Liver (tissue), 8 donors: ENCODE measurements at regions not wholly inside any gene's neighbourhood (a gene's known extent, or its start where the extent isn't known, plus 50 kb on each side); places are given as distances from the start of the nearest gene placed in this dataset.

ENCODE experiments used
- DNase-seq: peaks from one replicate; pipeline ENCODE4 v3.0.0-alpha.2; 2017; ENCODE audit warnings: low spot score
- H3K27ac ChIP-seq, 2 donors: one replicate each; pipeline ENCODE4 v1.7.0; 2013; ENCODE audit warnings: inconsistent platforms in 2 of 2, low read length in 2 of 2, control low read depth in 1 of 2, low read depth in 1 of 2, mild to moderate bottlenecking in 1 of 2
- H3K27me3 ChIP-seq, 4 donors: one replicate each; pipeline versions ENCODE4 v1.6.1 to v1.7.0; 2013; ENCODE audit warnings: low read length in 3 of 4, inconsistent platforms in 1 of 4, mild to moderate bottlenecking in 1 of 4, moderate library complexity in 1 of 4; ENCODE audit not compliant: control insufficient read depth in 4 of 4, insufficient read depth in 4 of 4
- H3K36me3 ChIP-seq, 4 donors: one replicate each; pipeline versions ENCODE4 v1.6.1 to v1.7.0; 2013; ENCODE audit warnings: low read length in 3 of 4, mild to moderate bottlenecking in 3 of 4, low read depth in 1 of 4, moderate library complexity in 1 of 4; ENCODE audit not compliant: control insufficient read depth in 4 of 4, insufficient read depth in 3 of 4
- H3K4me1 ChIP-seq, 4 donors: one replicate each; pipeline versions ENCODE4 v1.6.1 to v1.7.0; 2013; ENCODE audit warnings: low read length in 3 of 4, mild to moderate bottlenecking in 3 of 4, moderate library complexity in 1 of 4; ENCODE audit not compliant: control insufficient read depth in 4 of 4, insufficient read depth in 4 of 4
- H3K4me3 ChIP-seq, 3 donors: one replicate each; pipeline versions ENCODE4 v1.6.1 to v1.7.0; 2013; ENCODE audit warnings: low read length in 3 of 3, control low read depth in 1 of 3, low read depth in 1 of 3, mild to moderate bottlenecking in 1 of 3
- H3K9ac ChIP-seq, 2 donors: one replicate each; pipeline ENCODE4 v1.7.0; 2013; ENCODE audit warnings: low read length in 2 of 2, mild to moderate bottlenecking in 2 of 2, moderate library complexity in 2 of 2, control low read depth in 1 of 2, low read depth in 1 of 2
- H3K9me3 ChIP-seq, 4 donors: one replicate each; pipeline versions ENCODE4 v1.6.1 to v1.7.0; 2013; ENCODE audit warnings: low read length in 3 of 4; ENCODE audit not compliant: control insufficient read depth in 4 of 4
- EGR1 ChIP-seq, 2 donors: IDR thresholded peaks; 2 replicates each; pipeline ENCODE4 v1.6.1; 2016 to 2018; ENCODE audit warnings: antibody characterized with exemption in 2 of 2, low read depth in 2 of 2
- FOXA1 ChIP-seq: IDR thresholded peaks from 2 replicates; pipeline ENCODE4 v1.6.1; 2016; ENCODE audit warnings: antibody characterized with exemption
- FOXA2 ChIP-seq: IDR thresholded peaks from 2 replicates; pipeline ENCODE4 v1.6.1; 2016; ENCODE audit warnings: antibody characterized with exemption
- GABPA ChIP-seq, 2 donors: IDR thresholded peaks in 1 of 2; conservative IDR thresholded peaks in 1 of 2; 2 replicates each; pipeline ENCODE4 v1.6.1; 2016; ENCODE audit warnings: antibody characterized with exemption in 2 of 2, mild to moderate bottlenecking in 1 of 2, moderate library complexity in 1 of 2
- HNF4A ChIP-seq, 2 donors: conservative IDR thresholded peaks; 2 replicates each; pipeline ENCODE4 v1.6.1; 2016; ENCODE audit warnings: antibody characterized with exemption in 2 of 2, mild to moderate bottlenecking in 2 of 2
- HNF4G ChIP-seq: IDR thresholded peaks from 2 replicates; pipeline ENCODE4 v1.6.1; 2016; ENCODE audit warnings: antibody characterized with exemption
- JUND ChIP-seq, 2 donors: IDR thresholded peaks; 2 replicates each; pipeline ENCODE4 v1.6.1; 2016; ENCODE audit warnings: antibody characterized with exemption in 2 of 2
- NR2F2 ChIP-seq: IDR thresholded peaks from 2 replicates; pipeline ENCODE4 v1.6.1; 2016; ENCODE audit warnings: antibody characterized with exemption
- RAD21 ChIP-seq, 2 donors: IDR thresholded peaks; 2 replicates each; pipeline ENCODE4 v1.6.1; 2016; ENCODE audit warnings: antibody characterized with exemption in 2 of 2, mild to moderate bottlenecking in 2 of 2
- RXRA ChIP-seq, 2 donors: IDR thresholded peaks; 2 replicates each; pipeline ENCODE4 v1.6.1; 2017 to 2018; ENCODE audit warnings: antibody characterized with exemption in 2 of 2, mild to moderate bottlenecking in 1 of 2
- SP1 ChIP-seq: IDR thresholded peaks from 2 replicates; pipeline ENCODE4 v1.6.1; 2018; ENCODE audit warnings: antibody characterized with exemption, mild to moderate bottlenecking
- TAF1 ChIP-seq: conservative IDR thresholded peaks from 2 replicates; pipeline ENCODE4 v1.6.1; 2016; ENCODE audit warnings: antibody characterized with exemption, mild to moderate bottlenecking
- YY1 ChIP-seq: IDR thresholded peaks from 2 replicates; pipeline ENCODE4 v1.6.1; 2016; ENCODE audit warnings: antibody characterized with exemption, mild to moderate bottlenecking
- WGBS: extraction: QIAGEN DNeasy Blood & Tissue Kit; methylation state at CpG from one replicate; pipeline ENCODE4 v1.1.7; 2013; 5-methylcytosine and 5-hydroxymethylcytosine counted together
- TF ChIP-seq, protein P1 (sequence below): fragments of 150-350 bp; IDR thresholded peaks from 2 replicates; pipeline ENCODE4 v1.5.1; 2017; ENCODE audit warnings: improper control_type of control experiment, low read depth, low read length; ENCODE audit not compliant: missing input control
- TF ChIP-seq, protein P2 (sequence below): IDR thresholded peaks from 2 replicates; pipeline ENCODE4 v1.6.1; 2016; ENCODE audit warnings: antibody characterized with exemption, mild to moderate bottlenecking
- TF ChIP-seq, protein P3 (sequence below): IDR thresholded peaks from 2 replicates; pipeline ENCODE4 v1.6.1; 2016; ENCODE audit warnings: antibody characterized with exemption
- donor health status: healthy.
- donor health status: healthy.
- donor health status: healthy.
- donor health status: healthy.
- donor health status: healthy.

DNA sequence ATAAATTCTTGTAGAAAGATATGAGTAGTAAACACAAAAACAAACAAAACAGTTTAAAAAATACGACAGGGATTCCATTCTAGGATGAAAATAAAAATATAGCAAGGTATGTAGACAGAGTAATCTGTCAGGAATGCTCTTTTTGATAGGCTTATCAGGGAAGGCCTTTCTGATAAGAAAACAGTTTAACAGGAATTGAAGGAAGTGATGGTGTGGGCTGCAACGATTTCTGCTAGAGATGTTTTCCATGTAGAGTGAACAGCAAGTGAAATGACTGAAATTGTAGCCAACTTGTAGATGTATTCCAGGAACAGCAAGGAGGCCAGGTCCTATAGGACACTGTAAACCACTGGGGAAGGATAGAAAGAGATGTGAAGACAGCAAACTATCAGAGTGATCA lies 689.7 kb upstream of the GJE1 start (continued):
- TF ChIP-seq, protein P1, sequence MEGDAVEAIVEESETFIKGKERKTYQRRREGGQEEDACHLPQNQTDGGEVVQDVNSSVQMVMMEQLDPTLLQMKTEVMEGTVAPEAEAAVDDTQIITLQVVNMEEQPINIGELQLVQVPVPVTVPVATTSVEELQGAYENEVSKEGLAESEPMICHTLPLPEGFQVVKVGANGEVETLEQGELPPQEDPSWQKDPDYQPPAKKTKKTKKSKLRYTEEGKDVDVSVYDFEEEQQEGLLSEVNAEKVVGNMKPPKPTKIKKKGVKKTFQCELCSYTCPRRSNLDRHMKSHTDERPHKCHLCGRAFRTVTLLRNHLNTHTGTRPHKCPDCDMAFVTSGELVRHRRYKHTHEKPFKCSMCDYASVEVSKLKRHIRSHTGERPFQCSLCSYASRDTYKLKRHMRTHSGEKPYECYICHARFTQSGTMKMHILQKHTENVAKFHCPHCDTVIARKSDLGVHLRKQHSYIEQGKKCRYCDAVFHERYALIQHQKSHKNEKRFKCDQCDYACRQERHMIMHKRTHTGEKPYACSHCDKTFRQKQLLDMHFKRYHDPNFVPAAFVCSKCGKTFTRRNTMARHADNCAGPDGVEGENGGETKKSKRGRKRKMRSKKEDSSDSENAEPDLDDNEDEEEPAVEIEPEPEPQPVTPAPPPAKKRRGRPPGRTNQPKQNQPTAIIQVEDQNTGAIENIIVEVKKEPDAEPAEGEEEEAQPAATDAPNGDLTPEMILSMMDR: no peak
- no peak for TF ChIP-seq RAD21 (IDR thresholded peaks at IDR 0.05)
- no peak for TF ChIP-seq TAF1

DNA sequence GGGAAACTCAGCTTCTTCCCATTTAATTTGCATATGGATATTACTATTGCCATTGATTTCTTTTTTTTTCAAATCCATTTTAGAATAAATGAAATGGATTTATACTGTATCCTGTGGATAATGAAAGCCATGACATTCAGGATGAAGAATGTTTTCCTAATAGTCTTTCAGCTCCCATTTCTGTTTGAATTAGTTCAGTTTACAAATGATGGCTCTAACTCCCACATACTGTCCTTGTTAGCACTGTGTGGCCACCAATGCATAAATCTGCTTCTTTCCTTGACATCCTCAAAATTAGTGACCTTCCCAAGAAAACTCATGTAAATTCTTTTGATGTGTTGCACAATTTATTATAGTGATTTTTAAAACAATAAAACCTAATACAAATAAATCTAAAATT lies 693.2 kb upstream of the GJE1 start:
- Histone ChIP-seq H3K4me1 (no peaks in the 10 kb centered on the region), H3K36me3 (no peaks in the 10 kb centered on the region), H3K27ac (no peak overlapping the region), H3K4me3 (no peak overlapping the region), H3K9me3 (no peaks in the 10 kb centered on the region), H3K27me3 (no peaks in the 10 kb centered on the region), H3K9ac (no peak overlapping the region)
- no peak for TF ChIP-seq FOXA1
- no peak for DNase-seq

DNA sequence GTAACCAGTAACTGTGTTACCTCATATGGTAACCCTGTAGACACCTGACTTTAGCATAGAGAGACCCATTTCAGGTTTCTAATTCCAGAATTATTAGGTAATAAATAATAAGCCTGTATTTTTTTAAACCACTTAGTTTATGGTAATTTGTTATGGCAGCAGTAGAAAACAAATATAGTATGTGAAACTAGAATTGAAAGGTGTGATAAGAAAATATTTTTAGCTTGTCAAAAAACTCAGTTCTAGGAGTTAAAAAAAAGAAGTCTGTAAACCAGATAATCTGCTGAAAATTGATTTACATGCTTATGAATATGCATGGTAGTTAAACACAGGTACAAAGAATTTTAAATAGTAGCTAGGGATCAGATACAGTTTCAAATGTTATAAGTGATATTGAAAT lies 695.0 kb upstream of the GJE1 start:
- DNase-seq: no peak
- Histone ChIP-seq H3K4me3 (no peak overlapping the region), H3K9ac (no peak overlapping the region), H3K9me3 (no peaks in the 10 kb centered on the region), H3K27me3 (no peaks in the 10 kb centered on the region), H3K27ac (no peak overlapping the region), H3K4me1 (no peaks in the 10 kb centered on the region), H3K36me3 (no peaks in the 10 kb centered on the region)
- TF ChIP-seq, protein P1: no peak

DNA sequence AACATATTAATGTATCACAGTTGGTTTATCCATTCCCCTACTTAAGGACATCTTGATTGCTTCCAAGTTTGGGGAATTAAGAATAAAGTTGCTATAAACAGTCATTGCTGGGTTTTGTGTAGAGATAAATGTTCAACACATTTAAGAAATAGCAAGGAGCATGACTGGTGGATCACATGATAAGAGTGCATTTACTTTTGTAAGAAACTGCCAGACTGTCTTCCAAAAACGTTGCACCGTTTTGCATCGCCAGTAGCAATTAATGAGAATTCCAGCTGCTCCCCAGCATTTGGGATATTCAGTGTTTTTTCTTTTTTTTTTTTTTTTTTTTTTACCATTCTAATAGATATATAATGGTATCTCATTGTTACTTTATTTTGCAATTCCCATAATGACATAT lies 695.7 kb upstream of the GJE1 start:
- Histone ChIP-seq H3K27ac (no peak overlapping the region), H3K36me3 (no peaks in the 10 kb centered on the region), H3K4me3 (no peak overlapping the region), H3K9ac (no peak overlapping the region), H3K4me1 (no peaks in the 10 kb centered on the region), H3K9me3 (no peaks in the 10 kb centered on the region), H3K27me3 (no peaks in the 10 kb centered on the region)
- DNase-seq: no peak
- WGBS: 83% methylated on average over 3 of the region's 3 CpGs
- TF ChIP-seq FOXA2 (no peak), FOXA1 (no peak), RAD21 (IDR thresholded peaks at IDR 0.05) (no peak), EGR1 (IDR thresholded peaks at IDR 0.05; ENCODE audit: low read depth in 2 of 2) (no peak), JUND (IDR thresholded peaks at IDR 0.05) (no peak), RXRA (IDR thresholded peaks at IDR 0.05) (no peak), HNF4G (no peak), SP1 (no peak), YY1 (no peak), HNF4A (conservative IDR thresholded peaks at IDR 0.05) (no peak), GABPA (IDR thresholded peaks at IDR 0.05 in 1 of 2, conservative IDR thresholded peaks at IDR 0.05 in 1 of 2) (no peak), NR2F2 (no peak)
- TF ChIP-seq, protein P2, sequence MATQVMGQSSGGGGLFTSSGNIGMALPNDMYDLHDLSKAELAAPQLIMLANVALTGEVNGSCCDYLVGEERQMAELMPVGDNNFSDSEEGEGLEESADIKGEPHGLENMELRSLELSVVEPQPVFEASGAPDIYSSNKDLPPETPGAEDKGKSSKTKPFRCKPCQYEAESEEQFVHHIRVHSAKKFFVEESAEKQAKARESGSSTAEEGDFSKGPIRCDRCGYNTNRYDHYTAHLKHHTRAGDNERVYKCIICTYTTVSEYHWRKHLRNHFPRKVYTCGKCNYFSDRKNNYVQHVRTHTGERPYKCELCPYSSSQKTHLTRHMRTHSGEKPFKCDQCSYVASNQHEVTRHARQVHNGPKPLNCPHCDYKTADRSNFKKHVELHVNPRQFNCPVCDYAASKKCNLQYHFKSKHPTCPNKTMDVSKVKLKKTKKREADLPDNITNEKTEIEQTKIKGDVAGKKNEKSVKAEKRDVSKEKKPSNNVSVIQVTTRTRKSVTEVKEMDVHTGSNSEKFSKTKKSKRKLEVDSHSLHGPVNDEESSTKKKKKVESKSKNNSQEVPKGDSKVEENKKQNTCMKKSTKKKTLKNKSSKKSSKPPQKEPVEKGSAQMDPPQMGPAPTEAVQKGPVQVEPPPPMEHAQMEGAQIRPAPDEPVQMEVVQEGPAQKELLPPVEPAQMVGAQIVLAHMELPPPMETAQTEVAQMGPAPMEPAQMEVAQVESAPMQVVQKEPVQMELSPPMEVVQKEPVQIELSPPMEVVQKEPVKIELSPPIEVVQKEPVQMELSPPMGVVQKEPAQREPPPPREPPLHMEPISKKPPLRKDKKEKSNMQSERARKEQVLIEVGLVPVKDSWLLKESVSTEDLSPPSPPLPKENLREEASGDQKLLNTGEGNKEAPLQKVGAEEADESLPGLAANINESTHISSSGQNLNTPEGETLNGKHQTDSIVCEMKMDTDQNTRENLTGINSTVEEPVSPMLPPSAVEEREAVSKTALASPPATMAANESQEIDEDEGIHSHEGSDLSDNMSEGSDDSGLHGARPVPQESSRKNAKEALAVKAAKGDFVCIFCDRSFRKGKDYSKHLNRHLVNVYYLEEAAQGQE: no peak
- TF ChIP-seq, protein P3, sequence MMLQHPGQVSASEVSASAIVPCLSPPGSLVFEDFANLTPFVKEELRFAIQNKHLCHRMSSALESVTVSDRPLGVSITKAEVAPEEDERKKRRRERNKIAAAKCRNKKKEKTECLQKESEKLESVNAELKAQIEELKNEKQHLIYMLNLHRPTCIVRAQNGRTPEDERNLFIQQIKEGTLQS: no peak
- TF ChIP-seq, protein P1: no peak
